ENCODE measurements at regions not wholly inside any gene's neighbourhood (a gene's known extent, or its start where the extent isn't known, plus 50 kb on each side); places are given as distances from the start of the nearest gene placed in this dataset.

GRCh38 chr3:86711634-86712033, 279.3 kb downstream of the VGLL3 start:
- POLR2A ChIA-PET (ENCODE audit: low non-redundant PET) = no interaction called here
- H3K4me1 ChIP-seq (ENCODE audit: insufficient read depth, low read length, poor library complexity, severe bottlenecking) = no peaks in the 10 kb centered on the region
- H3K27me3 ChIP-seq (replicated peaks; ENCODE audit: insufficient read depth, low read depth, low read length, poor library complexity) = no peaks in the 10 kb centered on the region
- no peaks in the 10 kb centered on the region for H3K36me3 ChIP-seq (ENCODE audit: insufficient read depth, low read length, poor library complexity, severe bottlenecking)
- no peak overlapping the region for H3K27ac ChIP-seq (ENCODE audit: low read depth, low read length, poor library complexity, severe bottlenecking)
- no TSS peak for BruUV-seq (replicated peaks)
- intact Hi-C loops (cut with micrococcal nuclease; ENCODE audit: unreplicated experiment) = no loop called here
- no peaks in the 10 kb centered on the region for H3K9me3 ChIP-seq (ENCODE audit: low read depth, low read length, poor library complexity, severe bottlenecking)
- DNase-seq (ENCODE audit: low spot score) = no peak
- TF ChIP-seq, protein P1, sequence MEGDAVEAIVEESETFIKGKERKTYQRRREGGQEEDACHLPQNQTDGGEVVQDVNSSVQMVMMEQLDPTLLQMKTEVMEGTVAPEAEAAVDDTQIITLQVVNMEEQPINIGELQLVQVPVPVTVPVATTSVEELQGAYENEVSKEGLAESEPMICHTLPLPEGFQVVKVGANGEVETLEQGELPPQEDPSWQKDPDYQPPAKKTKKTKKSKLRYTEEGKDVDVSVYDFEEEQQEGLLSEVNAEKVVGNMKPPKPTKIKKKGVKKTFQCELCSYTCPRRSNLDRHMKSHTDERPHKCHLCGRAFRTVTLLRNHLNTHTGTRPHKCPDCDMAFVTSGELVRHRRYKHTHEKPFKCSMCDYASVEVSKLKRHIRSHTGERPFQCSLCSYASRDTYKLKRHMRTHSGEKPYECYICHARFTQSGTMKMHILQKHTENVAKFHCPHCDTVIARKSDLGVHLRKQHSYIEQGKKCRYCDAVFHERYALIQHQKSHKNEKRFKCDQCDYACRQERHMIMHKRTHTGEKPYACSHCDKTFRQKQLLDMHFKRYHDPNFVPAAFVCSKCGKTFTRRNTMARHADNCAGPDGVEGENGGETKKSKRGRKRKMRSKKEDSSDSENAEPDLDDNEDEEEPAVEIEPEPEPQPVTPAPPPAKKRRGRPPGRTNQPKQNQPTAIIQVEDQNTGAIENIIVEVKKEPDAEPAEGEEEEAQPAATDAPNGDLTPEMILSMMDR (conservative IDR thresholded peaks at IDR 0.05; ENCODE audit: low read depth, low read length) = no peak
- TF ChIP-seq EZH2 (IDR thresholded peaks at IDR 0.05; ENCODE audit: borderline replicate concordance, low read depth, low read length, poor library complexity, severe bottlenecking) = no peak
- CTCF ChIA-PET = no interaction called here
- no peak overlapping the region for H3K4me3 ChIP-seq (ENCODE audit: low read depth, low read length, poor library complexity, severe bottlenecking)

DNA sequence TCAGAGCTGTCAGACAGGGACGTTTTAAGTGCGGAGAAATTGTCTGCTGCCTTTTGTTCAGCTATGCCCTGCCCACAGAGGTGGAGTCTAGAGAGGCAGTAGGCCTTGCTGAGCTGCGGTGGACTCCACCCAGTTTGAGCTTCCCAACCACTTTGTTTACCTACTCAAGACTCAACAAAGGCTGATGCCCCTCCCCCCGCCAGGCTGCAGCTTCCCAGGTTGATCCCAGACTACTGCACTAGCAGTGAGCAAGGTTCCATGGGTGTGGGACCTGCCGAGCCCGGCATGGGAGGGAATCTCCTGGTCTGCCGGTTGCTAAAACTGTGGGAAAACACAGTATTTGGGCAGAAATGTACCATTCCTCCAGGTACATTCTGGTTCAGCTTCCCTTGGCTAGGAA, 282.1 kb downstream of the VGLL3 start:
- POLR2A ChIA-PET (ENCODE audit: low non-redundant PET) = no interaction called here
- no peak for DNase-seq (ENCODE audit: low spot score)
- BruUV-seq (replicated peaks) = no TSS peak
- intact Hi-C loops (cut with micrococcal nuclease; ENCODE audit: unreplicated experiment) = no loop called here
- CTCF ChIA-PET = no interaction called here
- H3K4me1 ChIP-seq (ENCODE audit: insufficient read depth, low read length, poor library complexity, severe bottlenecking) = no peaks in the 10 kb centered on the region
- no peak overlapping the region for H3K27ac ChIP-seq (ENCODE audit: low read depth, low read length, poor library complexity, severe bottlenecking)
- no peaks in the 10 kb centered on the region for H3K27me3 ChIP-seq (replicated peaks; ENCODE audit: insufficient read depth, low read depth, low read length, poor library complexity)
- H3K36me3 ChIP-seq (ENCODE audit: insufficient read depth, low read length, poor library complexity, severe bottlenecking) = no peaks in the 10 kb centered on the region
- no peak overlapping the region for H3K4me3 ChIP-seq (ENCODE audit: low read depth, low read length, poor library complexity, severe bottlenecking)
- no peaks in the 10 kb centered on the region for H3K9me3 ChIP-seq (ENCODE audit: low read depth, low read length, poor library complexity, severe bottlenecking)
- TF ChIP-seq, protein P1 (conservative IDR thresholded peaks at IDR 0.05; ENCODE audit: low read depth, low read length) = no peak
- no peak for TF ChIP-seq EZH2 (IDR thresholded peaks at IDR 0.05; ENCODE audit: borderline replicate concordance, low read depth, low read length, poor library complexity, severe bottlenecking)

- Histone ChIP-seq H3K27ac (ENCODE audit: low read depth, low read length, poor library complexity, severe bottlenecking) (no peak overlapping the region), H3K4me1 (ENCODE audit: insufficient read depth, low read length, poor library complexity, severe bottlenecking) (no peaks in the 10 kb centered on the region), H3K27me3 (replicated peaks; ENCODE audit: insufficient read depth, low read depth, low read length, poor library complexity) (no peaks in the 10 kb centered on the region), H3K4me3 (ENCODE audit: low read depth, low read length, poor library complexity, severe bottlenecking) (no peak overlapping the region), H3K36me3 (ENCODE audit: insufficient read depth, low read length, poor library complexity, severe bottlenecking) (no peaks in the 10 kb centered on the region), H3K9me3 (ENCODE audit: low read depth, low read length, poor library complexity, severe bottlenecking) (no peaks in the 10 kb centered on the region)
- TF ChIP-seq, protein P1 (conservative IDR thresholded peaks at IDR 0.05; ENCODE audit: low read depth, low read length) = peak; percentile 71
- no peak for TF ChIP-seq EZH2 (IDR thresholded peaks at IDR 0.05; ENCODE audit: borderline replicate concordance, low read depth, low read length, poor library complexity, severe bottlenecking)
- POLR2A ChIA-PET (ENCODE audit: low non-redundant PET) = no interaction called here
- intact Hi-C loops (cut with micrococcal nuclease; ENCODE audit: unreplicated experiment) = no loop called here
- CTCF ChIA-PET = no interaction called here
- no TSS peak for BruUV-seq (replicated peaks)
- DNase-seq (ENCODE audit: low spot score) = peak; percentile 4
Observed at GRCh38 chr3:86702381-86702958, 288.5 kb downstream of the VGLL3 start.
